Bronchial epithelial cell (primary cell): ENCODE measurements at regions not wholly inside any gene's neighbourhood (a gene's known extent, or its start where the extent isn't known, plus 50 kb on each side); places are given as distances from the start of the nearest gene placed in this dataset.
A peak's percentile ranks its signal among the peaks of the same experiment; 100 is the strongest.

Experiments used
- DNase-seq: peaks from one replicate; pipeline ENCODE4 v3.0.0-alpha.2; 2010; ENCODE audit warnings: low read depth
- FAIRE-seq: peaks from 2 replicates; lab custom pipeline; 2011; peaks lifted over from hg19 to GRCh38; lab: Jason Lieb, UNC
- H3K27me3 ChIP-seq: 2 replicates; pipeline ENCODE4 v1.5.1; 2011; ENCODE audit warnings: low read length; ENCODE audit not compliant: control insufficient read depth, insufficient read depth
- H3K36me3 ChIP-seq: 2 replicates; pipeline ENCODE4 v1.5.1; 2011; ENCODE audit warnings: low read length; ENCODE audit not compliant: control insufficient read depth, insufficient read depth
- H3K4me3 ChIP-seq: 2 replicates; pipeline ENCODE4 v1.5.1; 2011; ENCODE audit warnings: mild to moderate bottlenecking, low read depth, low read length, control low read depth
- TF ChIP-seq, protein P1 (sequence below): IDR thresholded peaks from 2 replicates; pipeline ENCODE4 v1.5.1; 2011; ENCODE audit warnings: mild to moderate bottlenecking, moderate library complexity, low read length, control low read depth, inconsistent platforms; ENCODE audit not compliant: insufficient read depth, severe bottlenecking

DNA sequence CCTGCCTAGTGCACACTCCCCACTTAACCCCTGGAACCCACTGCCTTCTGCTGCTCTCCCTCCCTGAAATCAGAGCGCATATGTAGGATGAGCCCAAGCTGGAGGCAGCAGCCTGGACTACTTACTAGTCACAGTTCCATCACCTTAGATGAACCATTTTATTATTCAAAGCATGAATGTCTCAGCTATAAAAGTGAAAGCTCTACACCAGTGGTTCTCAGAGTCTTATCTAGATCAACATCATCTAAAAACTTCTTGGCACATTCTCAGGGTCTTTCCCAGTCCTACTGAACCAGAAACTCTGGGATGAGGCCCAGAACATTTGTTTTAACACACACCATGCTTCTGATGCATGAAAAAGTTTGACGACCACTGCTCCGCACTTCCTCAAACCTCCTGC lies 100.3 kb upstream of the ANK3 start:
- Histone ChIP-seq H3K36me3 (no peaks in the 10 kb centered on the region), H3K27me3 (no peaks in the 10 kb centered on the region), H3K4me3 (no peak overlapping the region)
- FAIRE-seq (no peak), DNase-seq (no peak)
- TF ChIP-seq, protein P1, sequence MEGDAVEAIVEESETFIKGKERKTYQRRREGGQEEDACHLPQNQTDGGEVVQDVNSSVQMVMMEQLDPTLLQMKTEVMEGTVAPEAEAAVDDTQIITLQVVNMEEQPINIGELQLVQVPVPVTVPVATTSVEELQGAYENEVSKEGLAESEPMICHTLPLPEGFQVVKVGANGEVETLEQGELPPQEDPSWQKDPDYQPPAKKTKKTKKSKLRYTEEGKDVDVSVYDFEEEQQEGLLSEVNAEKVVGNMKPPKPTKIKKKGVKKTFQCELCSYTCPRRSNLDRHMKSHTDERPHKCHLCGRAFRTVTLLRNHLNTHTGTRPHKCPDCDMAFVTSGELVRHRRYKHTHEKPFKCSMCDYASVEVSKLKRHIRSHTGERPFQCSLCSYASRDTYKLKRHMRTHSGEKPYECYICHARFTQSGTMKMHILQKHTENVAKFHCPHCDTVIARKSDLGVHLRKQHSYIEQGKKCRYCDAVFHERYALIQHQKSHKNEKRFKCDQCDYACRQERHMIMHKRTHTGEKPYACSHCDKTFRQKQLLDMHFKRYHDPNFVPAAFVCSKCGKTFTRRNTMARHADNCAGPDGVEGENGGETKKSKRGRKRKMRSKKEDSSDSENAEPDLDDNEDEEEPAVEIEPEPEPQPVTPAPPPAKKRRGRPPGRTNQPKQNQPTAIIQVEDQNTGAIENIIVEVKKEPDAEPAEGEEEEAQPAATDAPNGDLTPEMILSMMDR = no peak

DNA sequence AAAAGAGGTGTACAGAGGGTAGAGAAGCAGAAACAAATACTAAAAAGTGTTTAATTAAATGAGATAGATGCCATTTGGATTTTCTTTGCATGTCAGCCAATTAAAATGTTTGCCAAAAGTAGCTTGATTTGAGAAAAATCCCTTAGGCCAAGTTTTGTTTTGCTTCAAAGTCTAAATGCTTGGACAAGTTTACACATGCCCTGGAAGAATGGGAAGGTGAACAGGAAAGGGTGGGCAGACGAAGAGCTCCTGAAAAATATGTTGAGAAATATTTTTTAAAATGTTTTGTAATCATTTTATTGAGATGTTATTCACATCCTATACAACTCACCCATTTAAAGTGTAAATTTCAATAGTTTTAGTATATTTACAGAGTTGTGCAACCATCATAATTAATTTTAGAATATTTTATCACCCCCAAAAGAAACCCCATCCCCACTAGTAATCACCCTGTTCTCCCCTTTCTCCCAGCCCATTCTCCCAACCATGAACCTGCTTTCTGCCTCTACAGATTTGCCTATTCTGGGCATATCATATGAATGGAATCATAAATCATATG lies 98.5 kb upstream of the ANK3 start:
- no peak for FAIRE-seq
- H3K27me3 ChIP-seq = no peaks in the 10 kb centered on the region
- H3K4me3 ChIP-seq = no peak overlapping the region
- TF ChIP-seq, protein P1 = no peak
- DNase-seq = peak; percentile 81
- no peaks in the 10 kb centered on the region for H3K36me3 ChIP-seq

DNA sequence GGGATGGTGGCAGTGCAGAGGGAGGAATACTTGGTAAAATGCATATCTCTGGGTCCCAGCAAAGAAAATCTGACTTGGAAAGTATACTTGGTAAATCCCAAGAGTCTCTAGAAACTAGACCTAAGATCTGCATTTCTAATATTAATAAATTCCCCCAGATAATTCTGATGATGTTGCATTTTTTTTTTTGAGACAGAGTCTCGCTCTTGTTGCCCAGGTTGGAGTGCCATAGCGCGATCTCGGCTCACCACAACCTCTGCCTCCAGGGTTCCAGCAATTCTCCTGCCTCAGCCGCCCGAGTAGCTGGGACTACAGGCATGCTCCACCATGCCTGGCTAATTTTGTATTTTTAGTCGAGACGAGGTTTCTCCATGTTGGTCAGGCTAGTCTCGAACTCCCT lies 97.9 kb upstream of the ANK3 start:
- TF ChIP-seq, protein P1 = no peak
- H3K4me3 ChIP-seq = no peak overlapping the region
- DNase-seq (no peak), FAIRE-seq (no peak)
- H3K27me3 ChIP-seq = no peaks in the 10 kb centered on the region
- no peaks in the 10 kb centered on the region for H3K36me3 ChIP-seq

DNA sequence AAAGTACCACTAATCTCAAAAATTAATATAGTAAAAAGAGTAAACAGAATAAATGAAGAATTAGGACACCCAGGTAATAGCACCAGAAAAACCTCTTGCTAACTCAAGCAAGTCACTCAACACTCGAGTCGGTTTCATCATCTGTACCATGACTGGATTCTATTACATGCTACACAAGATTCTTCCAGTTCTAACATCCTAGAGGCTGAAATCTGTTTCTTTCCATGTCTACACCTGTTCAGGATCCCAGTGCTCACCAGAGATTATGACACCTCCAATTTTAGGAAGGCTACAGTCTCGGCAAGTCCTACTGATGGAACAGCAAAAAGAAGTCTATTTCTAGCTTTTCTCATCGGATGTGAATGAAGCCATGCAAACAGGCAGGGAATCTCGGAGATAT lies 95.3 kb upstream of the ANK3 start:
- no peak overlapping the region for H3K4me3 ChIP-seq
- H3K27me3 ChIP-seq = no peaks in the 10 kb centered on the region
- peak; percentile 76 for FAIRE-seq
- TF ChIP-seq, protein P1 = no peak
- no peaks in the 10 kb centered on the region for H3K36me3 ChIP-seq
- no peak for DNase-seq

DNA sequence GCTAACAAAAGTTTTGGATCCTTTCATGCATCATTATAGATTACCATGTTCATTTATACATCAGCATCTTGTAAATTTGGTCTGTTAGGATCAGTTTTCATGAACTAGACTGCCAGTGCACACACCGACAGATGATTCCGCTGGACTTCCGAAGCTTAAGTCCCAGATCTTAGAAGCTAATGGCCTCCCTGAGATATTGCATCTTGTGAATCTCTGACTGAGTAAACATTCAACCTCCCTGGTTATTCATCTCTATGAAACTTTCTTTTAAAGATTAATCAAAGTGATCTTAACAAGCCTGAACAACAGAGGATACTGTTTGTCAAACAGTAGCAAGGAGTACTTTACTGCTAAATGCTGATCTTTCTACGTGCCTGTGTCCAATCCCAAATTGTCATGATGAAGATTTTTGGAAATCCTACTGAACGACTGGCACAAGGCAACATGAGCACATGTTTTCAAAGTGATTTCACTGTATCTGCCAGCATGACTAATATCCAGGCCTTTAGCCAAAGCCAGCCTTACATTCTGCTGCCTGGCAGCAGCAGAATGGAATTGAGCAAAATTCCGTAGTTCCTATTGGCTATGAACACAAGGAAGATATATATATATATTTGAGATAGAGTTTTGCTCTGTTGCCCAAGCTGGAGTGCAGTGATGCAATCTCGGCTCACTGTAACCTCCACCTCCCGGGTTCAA lies 91.3 kb upstream of the ANK3 start:
- TF ChIP-seq, protein P1 = no peak
- no peak for FAIRE-seq
- no peaks in the 10 kb centered on the region for H3K36me3 ChIP-seq
- H3K27me3 ChIP-seq = no peaks in the 10 kb centered on the region
- peak; percentile 98 for DNase-seq
- no peak overlapping the region for H3K4me3 ChIP-seq
